SK-N-MC (cell line): ENCODE measurements at regions not wholly inside any gene's neighbourhood (a gene's known extent, or its start where the extent isn't known, plus 50 kb on each side); places are given as distances from the start of the nearest gene placed in this dataset.

Experiments used
- EZH2 ChIP-seq: fragments of 200-600 bp; sonication (generic); IDR thresholded peaks from one replicate; pipeline ENCODE4 v1.6.1; 2017; ENCODE audit warnings: antibody characterized with exemption
- FOXP2 ChIP-seq: optimal IDR thresholded peaks from 2 replicates; pipeline ENCODE3; 2011; ENCODE audit warnings: mild to moderate bottlenecking, moderate library complexity; ENCODE audit not compliant: insufficient read depth; ENCODE audit errors: extremely low read length, control extremely low read depth
- POLR2AphosphoS5 ChIP-seq: IDR thresholded peaks from 2 replicates; pipeline ENCODE4 v1.6.1; 2012; ENCODE audit warnings: mild to moderate bottlenecking, low read depth, low read length, borderline replicate concordance

GRCh38 chr7:131046246-131046645 is 281.4 kb upstream of the MKLN1 start:
- no peak for TF ChIP-seq EZH2
- no peak for TF ChIP-seq POLR2AphosphoS5
- TF ChIP-seq FOXP2 = no peak
